CD4-positive, alpha-beta T cell treated with Interleukin-6 at 100 ng/mL for 8 hours (primary cell): ENCODE measurements at regions not wholly inside any gene's neighbourhood (a gene's known extent, or its start where the extent isn't known, plus 50 kb on each side); places are given as distances from the start of the nearest gene placed in this dataset.

ENCODE experiments used
- DNase-seq: peaks from one replicate; pipeline ENCODE4 v3.0.0-alpha.2; 2020; ENCODE audit warnings: mixed read lengths, low spot score

DNA sequence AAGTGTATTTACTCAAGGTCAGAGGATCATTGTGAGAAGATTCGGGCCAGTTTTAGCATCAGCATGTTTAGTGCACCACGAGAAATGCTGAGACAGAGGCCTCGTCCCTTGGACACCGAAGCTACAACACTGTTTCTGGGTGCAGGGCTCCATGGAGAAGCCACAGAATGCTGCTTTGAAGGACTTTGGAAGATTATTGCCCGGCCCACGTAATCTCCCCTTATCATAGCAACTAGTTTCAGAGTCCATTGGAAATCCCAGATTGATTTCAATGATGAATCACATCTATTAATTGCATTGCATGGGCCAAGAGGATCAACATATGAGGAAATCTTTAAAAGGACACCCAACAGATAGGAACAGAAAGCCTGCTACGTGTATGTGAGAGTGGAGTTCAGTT, 156.0 kb downstream of the MAF start:
- no peak for DNase-seq

DNA sequence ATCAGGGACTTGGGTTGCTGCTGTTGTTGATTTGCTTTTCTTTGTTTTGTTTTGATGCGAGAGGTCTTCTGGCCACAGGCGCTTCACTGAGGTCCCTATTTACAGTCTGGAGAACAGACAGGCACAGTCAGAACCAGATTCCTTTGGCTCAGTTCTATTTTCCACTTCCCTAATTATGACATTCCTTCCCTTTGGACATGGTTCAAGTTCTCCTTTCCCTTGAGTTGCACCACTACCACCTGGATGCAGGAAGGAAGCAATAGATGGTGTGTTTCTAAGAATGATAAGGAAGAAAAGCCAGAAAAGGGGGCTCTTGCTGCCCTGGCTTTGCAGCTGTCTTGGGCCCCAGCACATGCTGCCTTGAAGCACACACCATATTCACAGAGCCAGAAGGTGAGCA, 160.6 kb downstream of the MAF start:
- no peak for DNase-seq

DNA sequence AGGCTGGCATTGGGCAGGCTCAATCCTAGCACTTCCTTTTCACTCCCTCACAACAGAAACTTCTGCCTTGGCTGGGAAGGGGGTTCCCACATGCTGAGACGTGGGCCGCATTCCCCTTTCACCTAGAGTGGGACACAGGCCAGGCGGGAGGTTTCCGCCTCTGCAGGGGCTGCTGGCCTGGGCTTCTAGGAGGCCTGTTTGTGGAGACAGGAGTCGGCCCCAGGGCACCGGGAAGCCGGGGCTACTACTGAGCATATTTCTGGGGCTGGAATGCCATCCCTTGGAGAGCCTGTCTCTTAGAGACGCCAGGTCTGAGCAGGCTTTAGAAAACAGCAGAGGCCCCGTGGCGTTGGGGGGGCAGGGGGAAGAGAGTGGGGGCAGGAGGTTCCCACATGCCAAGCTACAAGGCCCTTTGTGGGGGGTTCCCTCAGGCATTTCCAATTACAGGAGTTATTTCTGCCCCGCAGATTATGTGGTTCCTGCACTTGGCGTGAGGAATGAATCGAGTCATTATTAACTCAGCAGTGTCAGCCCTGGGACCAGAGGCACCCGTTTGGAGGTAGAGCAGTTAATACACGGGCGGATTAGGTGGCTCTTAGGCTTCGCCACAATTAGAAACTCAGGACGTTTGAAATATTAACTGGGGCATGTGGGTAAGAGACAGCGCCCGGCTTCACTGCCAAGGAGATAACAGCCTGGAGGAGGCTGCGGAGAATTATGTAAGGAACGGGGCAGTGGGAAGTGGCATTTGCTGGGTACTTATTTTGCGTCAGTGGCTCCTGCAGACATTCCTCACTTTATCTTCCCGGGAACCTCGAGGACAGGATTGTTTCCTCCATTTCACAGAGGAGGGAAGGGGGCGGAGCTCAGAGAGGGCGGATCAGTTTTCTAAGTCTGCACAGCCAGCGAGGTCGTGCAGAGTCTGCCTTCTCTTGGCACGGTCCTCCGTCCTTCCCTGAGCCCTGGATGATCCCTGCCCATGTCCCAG, 162.5 kb downstream of the MAF start:
- DNase-seq, result no peak

DNA sequence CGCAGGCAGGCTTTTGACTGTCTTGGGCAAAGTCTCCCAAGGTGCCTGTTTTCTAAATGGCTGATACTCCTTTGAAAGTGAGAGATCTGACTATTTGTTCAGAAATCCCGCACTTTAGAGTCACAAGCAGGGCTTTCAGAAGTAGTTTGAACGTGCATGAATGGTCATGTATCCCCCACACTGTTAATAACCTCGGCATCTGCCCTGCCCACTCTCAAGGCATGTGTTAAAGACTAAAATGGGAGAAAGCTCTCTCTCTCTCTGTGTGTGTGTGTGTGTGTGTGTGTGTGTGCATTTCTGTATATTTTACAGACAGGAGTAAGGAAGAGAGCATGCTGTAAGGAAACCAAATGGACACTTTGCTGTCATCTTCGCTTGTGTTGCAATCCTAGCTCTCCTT, 163.7 kb downstream of the MAF start:
- DNase-seq, result no peak

DNA sequence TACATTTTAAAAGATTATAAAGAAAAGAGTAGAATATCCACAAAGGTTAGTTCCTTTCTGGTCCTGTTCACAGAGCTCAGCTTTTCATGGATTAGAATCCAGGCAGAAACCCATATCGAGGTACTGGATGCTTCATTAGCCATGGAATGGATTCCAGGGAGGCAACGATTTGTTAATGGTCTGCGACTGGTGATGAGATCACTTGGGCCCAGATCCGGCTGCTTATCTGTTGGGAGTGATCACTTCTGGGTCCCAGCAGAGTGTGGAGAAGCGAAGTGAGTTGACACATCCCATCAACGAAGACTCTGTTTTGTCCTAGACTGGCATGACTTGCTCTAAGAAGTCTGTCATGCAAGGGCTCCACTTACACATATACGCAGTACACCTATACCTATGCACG, 165.8 kb downstream of the MAF start:
- no peak for DNase-seq

DNA sequence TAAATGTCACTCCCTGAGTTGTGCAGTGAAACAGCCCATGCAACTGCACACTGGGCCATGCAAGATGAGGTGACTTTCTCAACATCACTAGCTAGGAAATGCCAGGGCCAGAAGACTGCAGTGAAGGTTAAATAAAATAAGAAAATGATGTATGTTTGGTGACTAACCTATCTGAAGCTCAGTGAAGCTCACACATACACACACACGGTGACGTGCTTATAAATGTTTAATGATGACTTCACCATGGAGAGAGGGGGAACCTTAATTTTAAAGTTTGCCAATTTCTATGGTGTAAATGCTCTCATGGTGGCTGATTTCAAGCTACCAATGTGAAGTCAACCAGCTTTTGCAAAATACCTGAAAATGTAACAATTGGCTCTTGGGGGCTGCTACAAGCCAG, 166.4 kb downstream of the MAF start:
- no peak for DNase-seq

DNA sequence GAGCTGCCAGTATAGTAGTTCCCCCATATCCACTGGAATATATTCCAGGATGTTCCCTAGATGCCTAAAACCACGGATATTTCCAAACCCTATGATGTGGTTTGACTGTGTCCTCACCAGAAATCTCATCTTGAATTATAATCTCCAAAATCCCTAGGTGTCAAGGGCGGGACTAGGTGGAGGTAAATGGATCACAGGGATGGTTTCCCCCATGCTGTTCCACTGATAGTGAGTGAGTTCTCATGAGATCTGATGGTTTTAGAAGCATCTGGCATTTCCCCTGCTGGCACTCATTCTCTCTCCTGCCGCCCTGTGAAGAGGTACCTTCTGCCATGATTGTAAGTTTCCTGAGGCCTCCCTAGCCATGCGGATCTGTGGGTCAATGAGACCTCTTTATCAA, 168.6 kb downstream of the MAF start:
- DNase-seq, result no peak

DNA sequence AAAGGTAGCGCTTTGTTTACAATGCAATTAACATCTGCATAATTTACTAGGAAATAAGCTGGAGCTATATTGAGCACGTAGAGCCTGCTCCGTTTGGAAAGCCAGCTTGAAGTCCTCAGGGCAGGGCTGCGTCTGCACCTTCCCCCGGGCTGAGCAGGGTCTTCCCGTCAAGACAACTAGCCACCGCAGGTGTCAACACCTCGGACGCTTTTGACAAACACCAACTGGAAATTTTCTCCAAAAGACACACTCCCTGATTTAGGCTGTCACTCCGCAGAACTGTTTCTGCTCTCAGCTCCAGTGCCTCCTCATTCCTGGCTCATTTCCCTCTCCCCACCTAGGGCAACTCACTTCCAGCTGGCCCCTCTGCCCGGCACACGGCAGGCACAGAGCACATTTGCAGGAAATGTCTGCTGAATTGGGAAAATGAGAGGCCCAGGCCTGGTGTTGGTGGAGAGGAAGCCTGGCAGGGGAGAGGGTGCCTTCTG, 170.3 kb downstream of the MAF start:
- no peak for DNase-seq

DNA sequence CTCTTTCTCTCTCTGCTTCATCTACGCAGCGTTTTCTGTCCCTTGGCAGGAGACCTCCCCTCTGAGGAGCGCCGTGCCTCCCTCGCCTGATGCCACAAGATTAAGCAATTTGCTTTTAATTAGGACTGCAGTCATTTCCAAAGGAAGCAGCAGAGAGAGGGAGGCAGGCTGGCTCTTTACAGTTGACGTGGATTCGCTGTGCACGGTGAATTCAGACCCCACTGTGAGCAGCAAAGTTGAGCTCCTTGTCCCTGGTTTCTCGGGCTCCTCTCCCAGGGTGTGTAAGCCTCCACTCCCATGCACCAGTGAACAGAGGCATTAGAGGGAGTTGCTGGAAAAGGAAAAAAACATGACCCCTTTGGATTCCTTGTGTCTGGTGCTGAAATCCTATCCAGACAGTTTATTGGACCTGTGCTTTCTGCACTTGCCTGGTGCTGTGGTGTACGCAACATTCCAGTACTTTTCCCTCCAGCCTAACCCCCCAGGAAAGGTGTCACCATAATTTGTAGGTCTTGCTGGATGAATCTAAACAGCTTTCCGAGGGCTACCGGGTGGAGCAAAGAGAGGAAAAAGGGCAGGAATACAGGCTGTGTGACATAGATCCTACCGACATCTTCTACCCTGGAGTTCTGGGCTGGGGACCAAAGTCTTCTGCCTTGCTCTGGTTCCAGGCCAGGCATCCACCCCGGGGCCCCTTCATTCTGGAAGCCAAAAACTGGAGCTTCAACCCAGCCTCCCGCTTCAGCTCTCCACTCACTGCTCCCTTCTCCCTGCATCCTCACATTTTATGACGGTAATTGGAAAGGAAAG, 171.0 kb downstream of the MAF start:
- no peak for DNase-seq

DNA sequence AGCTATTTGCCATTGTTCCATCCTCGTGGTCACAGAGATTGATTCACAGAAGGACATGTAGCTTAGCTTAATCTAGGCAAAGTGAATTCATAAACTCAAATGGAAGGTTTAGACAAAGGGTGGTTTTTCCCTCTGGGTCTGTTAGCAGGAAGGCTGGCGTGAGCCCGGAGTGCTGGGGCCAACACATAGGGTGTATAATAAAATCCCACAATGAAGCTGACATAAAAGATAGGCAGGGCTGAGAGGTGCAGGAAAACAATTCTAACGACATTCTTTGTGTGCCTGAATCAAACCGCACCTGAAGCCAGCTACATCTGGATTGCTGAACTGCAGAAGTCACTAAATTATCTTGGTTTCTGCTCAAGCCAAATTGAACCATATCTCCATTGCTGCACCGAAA, 173.9 kb downstream of the MAF start:
- no peak for DNase-seq

DNA sequence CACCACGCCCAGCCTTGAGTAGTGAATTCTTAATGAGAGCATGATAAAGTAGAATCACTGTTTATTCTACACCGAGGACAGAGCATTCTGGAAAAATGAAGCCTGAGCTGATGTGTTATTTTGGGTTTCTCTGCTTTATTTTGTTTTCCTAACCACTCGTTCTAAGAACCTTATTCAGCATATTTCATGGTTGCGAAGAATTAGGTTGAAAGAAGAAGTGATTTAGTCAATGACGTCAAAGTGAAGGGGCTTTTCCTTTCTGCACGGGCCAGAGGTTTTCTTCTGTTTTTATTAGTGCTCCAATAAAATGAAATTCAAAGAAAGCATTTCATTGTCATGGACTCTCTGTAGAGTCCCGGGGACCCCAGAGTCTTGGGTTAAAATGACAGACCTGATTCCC, 178.5 kb downstream of the MAF start:
- no peak for DNase-seq

DNA sequence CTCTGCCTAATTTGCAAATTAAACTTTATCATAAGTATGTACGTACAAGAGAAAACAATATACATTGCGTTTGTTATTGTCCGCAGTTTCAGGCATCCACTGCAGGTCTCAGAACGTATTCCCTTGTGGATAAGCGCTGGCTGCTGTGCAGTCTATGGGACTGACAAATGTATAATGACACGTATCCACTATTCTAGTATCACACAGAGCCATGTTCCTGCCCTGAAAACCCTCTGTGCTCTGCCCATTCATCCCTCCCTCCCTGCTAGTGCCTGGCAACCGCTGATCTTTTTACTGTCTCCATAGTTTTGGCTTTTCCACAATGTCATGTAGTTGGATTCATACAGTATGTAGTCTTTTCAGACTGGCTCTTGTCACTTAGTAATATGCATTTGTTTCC, 179.4 kb downstream of the MAF start:
- no peak for DNase-seq

DNA sequence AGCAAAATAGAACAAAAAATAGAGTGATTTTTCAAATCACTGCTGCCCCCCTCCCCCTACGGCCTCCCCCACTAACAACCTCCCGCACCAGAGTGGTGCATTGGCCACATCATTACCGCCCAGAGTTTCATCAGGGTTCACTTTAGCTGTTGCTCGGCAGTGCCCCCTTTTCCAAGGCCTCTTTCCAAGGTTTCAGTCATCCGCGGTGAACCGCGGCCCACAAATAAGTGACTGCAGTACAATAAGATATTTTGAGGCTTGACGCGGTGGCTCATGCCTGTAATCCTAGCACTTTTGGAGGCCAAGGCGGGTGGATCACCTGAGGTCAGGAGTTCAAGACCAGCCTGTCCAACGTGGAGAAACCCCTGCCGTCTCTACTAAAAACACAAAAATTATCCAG, 180.0 kb downstream of the MAF start:
- DNase-seq, result no peak

DNA sequence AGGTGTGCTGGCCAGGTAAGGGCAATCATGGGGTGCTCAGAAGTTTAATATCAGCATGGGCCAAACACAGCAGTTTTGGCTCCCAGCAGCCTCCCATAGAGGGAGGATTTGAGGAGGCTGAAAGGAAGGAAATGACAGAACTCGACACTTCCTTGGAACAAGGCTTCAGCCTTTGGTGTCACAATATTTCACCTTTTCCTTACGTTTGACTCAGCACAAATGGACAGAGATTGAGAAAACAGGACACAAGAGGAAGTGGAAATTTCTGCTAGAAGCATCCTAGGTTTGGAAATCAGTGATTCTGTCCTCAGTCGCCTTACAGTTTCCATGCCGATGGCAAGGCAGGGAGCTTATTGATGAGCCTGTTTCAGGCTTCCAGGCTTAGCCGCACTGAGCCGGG, 181.4 kb downstream of the MAF start:
- no peak for DNase-seq

DNA sequence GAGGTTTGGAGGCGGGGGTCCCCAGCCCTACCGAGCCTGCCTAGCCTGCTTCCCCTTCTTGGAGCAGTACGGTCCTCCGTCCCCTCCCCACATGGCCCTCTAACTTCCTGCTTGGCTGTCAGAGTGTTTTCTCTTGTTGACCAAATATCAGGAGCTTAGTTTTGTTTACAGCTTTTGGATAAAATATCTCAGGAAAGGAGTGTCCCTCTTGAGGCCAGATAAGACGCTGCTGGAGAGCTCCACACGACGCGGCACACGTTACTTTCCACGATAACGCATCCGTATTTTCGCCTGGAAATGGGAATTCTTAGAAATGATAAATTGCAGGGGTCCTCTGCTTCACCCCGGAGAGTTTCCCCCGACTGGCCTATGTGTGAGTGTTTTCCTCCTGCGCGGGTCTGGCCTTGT, 182.9 kb downstream of the MAF start:
- DNase-seq, result no peak

DNA sequence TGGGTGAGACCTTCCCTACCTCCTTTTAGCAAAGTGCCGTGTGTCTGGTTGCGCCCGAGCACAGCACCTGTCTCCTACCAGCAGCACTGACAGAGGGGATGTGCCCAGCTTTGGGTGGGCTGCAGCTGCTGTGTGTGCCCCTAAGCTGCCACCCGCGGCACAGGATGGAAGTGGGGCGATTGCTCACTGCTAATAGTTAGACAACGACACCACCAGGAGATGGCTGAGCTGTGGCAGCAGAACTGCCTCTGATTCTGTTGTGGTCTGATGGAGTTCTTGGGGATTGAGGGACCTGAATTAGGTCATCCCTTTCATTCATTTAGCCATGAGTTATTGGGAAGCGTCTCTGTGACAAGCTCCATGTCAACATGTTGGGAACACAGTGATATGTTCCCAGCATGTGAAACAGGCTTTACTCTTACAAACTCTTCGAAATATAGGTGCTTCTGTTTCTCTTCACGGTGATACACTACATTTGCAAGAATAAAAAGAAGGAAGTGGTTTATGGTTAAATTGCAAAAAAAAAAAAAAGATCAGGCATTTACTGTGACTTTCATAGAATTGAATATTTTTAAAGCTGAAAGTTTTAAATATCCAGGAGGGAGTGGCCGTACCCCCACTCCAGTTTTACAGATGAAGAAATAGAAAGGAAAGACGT, 184.4 kb downstream of the MAF start:
- peak; percentile 12 for DNase-seq

DNA sequence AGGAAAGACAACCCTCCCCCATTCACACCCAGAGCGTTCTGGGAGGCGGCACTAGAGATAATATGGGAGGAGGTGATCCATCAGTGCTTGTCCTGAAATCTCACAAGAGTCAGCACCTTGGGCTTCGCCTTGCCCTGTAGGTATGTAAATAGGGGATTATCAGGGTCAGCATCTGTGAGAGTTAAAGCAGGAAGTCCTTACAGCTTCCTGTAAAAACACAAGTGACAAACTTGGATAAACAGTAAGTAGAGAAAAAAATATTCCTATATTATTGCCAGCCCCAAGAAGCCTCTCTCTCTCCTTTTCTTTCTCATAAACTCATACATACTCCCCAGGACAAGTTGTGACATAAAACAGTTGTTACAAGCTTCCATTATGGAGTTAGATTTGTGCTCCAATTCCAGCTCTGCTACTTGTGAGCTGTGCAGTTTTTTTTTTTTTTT, 187.7 kb downstream of the MAF start:
- no peak for DNase-seq

DNA sequence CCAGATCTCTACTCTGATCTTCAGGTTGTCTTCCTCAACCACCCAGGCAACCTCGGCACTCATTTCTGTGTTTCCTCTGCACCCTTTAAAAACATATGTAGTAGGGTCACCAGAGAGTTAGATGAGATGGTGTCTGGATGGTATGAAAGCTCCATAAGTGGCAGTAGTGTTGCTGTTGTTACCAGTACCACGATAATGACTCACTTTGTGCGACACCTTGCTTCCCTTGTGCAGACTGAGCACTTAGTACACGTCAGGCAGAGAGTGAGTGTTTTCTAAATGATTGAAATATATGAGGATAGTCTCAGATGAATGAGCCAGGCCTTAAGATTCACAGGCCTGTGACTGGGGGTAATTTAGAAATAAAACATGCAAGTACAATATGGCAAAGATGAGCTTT, 188.7 kb downstream of the MAF start:
- DNase-seq, result no peak

DNA sequence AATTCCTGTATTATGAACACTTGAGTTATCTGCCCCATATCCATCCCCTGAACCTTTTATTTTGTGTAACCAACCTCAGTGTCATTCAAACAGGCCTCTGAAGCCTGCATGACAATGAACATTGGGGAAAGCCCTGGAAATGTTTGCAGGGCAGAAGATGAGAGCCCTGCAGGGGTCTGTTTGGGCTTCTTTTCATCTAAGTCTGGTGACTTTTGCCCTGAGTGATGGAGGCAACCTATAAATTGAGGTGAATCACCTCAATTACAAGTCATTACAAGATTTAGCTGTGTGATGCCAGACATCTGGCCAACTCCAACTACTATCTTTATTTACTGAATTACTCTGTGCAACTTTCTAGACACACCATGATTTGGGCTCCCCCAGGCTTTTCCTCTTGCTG, 189.2 kb downstream of the MAF start:
- DNase-seq, result no peak

DNA sequence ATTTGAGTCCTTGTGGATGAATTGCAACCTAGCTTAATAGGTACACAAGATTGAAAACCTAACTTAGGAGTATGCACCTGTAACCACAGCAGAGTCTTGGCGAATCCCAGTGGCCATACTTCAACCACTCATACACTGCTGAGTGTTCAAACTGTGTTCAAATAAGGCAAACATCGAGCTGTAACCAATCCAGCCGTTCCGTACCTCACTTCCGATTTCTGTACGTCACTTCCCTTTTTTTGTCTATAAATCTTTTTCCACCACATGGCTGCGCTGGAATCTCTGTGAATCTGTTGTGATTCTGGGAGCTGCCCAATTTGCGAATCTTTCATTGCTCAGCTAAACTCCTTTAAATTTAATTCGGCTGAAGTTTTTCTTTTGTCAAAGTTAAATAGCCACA, 190.6 kb downstream of the MAF start:
- no peak for DNase-seq

DNA sequence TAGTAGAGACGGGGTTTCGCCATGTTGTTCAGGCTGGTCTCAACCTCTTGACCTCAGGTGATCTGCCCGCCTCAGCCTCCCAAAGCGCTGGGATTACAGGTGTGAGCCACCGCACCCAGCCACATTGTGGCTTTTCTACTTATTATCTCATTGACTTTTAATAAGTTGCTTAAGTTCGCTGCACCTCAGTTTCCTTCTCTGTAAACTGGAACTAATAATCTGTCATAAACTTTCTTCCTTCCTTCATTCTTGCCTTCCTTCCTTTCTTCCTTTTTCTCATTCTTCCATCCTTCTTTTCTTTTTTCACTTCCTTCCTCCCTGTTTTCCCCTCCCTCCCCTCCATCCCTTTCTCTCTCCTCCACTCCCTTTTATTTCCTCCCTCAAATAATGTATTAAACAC, 192.2 kb downstream of the MAF start:
- no peak for DNase-seq

DNA sequence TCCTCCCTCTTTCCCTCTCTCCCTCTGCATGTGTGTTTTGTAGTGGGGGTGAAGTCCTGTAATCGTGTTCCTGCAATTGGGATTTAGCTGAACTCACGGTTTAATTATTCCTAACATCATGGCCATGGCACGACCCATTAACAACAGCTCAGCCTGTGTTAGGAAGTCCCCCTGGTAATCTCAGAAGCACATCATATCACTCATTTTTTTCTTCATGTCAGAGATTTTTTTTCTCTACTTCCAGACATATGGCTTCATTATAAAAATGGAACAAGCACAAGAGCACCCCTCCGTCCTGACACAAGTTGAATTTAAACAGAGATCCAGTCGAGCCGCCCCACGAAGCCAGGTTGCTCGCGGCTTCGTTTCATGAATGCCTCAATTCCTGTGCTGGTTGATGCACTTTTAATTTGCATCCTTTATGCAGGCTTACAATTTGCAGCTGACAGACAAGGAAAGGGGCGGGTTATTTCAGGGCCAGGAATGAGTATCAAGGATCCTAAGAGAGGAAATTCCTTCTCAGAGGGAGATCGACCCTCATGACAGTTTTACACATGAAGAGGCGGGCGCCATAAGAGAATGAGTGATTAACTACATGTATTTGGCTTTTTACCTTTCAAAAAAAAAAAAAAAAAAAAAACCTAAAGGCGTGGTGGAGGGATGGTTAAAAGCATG, 192.9 kb downstream of the MAF start:
- no peak for DNase-seq
